ENCODE measurements at regions not wholly inside any gene's neighbourhood (a gene's known extent, or its start where the extent isn't known, plus 50 kb on each side); places are given as distances from the start of the nearest gene placed in this dataset.

GRCh38 chr12:24393071-24393470, 443.6 kb upstream of the SOX5 start:
- TF ChIP-seq RAD21 (IDR thresholded peaks at IDR 0.05; ENCODE audit: low read depth) = no peak
- no peak for TF ChIP-seq YY1 (IDR thresholded peaks at IDR 0.05; ENCODE audit: low read depth)
- no peak for TF ChIP-seq ZBTB7A (IDR thresholded peaks at IDR 0.05; ENCODE audit: low read depth)
- no peak for TF ChIP-seq NFIC (IDR thresholded peaks at IDR 0.05)
- TF ChIP-seq, protein P1, sequence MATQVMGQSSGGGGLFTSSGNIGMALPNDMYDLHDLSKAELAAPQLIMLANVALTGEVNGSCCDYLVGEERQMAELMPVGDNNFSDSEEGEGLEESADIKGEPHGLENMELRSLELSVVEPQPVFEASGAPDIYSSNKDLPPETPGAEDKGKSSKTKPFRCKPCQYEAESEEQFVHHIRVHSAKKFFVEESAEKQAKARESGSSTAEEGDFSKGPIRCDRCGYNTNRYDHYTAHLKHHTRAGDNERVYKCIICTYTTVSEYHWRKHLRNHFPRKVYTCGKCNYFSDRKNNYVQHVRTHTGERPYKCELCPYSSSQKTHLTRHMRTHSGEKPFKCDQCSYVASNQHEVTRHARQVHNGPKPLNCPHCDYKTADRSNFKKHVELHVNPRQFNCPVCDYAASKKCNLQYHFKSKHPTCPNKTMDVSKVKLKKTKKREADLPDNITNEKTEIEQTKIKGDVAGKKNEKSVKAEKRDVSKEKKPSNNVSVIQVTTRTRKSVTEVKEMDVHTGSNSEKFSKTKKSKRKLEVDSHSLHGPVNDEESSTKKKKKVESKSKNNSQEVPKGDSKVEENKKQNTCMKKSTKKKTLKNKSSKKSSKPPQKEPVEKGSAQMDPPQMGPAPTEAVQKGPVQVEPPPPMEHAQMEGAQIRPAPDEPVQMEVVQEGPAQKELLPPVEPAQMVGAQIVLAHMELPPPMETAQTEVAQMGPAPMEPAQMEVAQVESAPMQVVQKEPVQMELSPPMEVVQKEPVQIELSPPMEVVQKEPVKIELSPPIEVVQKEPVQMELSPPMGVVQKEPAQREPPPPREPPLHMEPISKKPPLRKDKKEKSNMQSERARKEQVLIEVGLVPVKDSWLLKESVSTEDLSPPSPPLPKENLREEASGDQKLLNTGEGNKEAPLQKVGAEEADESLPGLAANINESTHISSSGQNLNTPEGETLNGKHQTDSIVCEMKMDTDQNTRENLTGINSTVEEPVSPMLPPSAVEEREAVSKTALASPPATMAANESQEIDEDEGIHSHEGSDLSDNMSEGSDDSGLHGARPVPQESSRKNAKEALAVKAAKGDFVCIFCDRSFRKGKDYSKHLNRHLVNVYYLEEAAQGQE (IDR thresholded peaks at IDR 0.05; ENCODE audit: low read depth) = no peak
- no peak for TF ChIP-seq EP300 (IDR thresholded peaks at IDR 0.05; ENCODE audit: borderline replicate concordance)
- no peak for TF ChIP-seq USF1 (IDR thresholded peaks at IDR 0.05)
- no peak for TF ChIP-seq TEAD4 (IDR thresholded peaks at IDR 0.05)

All from Ishikawa (cell line).